Bronchial epithelial cell (primary cell): ENCODE measurements at regions not wholly inside any gene's neighbourhood (a gene's known extent, or its start where the extent isn't known, plus 50 kb on each side); places are given as distances from the start of the nearest gene placed in this dataset.

Experiments used
- DNase-seq: peaks from one replicate; pipeline ENCODE4 v3.0.0-alpha.2; 2010; ENCODE audit warnings: low read depth
- FAIRE-seq: peaks from 2 replicates; lab custom pipeline; 2011; peaks lifted over from hg19 to GRCh38; lab: Jason Lieb, UNC
- H3K27me3 ChIP-seq: 2 replicates; pipeline ENCODE4 v1.5.1; 2011; ENCODE audit warnings: low read length; ENCODE audit not compliant: control insufficient read depth, insufficient read depth
- H3K36me3 ChIP-seq: 2 replicates; pipeline ENCODE4 v1.5.1; 2011; ENCODE audit warnings: low read length; ENCODE audit not compliant: control insufficient read depth, insufficient read depth
- H3K4me3 ChIP-seq: 2 replicates; pipeline ENCODE4 v1.5.1; 2011; ENCODE audit warnings: mild to moderate bottlenecking, low read depth, low read length, control low read depth
- TF ChIP-seq, protein P1 (sequence below): IDR thresholded peaks from 2 replicates; pipeline ENCODE4 v1.5.1; 2011; ENCODE audit warnings: mild to moderate bottlenecking, moderate library complexity, low read length, control low read depth, inconsistent platforms; ENCODE audit not compliant: insufficient read depth, severe bottlenecking

DNA sequence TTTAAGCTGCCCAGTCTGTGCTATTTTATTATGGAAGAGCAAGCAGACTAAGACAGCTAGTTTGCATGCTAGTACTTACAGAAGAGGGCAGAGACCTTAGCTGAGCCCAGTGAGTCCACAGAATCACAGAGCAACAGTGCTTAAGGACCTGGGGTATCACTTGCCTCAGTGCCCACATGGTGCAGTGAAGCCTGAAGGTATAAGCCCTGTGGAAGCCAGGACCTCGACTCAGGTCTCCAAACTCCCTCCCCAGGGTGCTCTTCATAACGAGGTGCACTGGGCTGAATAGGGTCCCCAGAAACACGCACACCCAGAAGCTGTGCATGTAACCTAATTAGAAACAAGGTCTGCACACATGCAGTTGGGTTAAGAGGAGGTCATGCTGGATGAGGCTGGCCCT, 718.1 kb downstream of the GALR1 start:
- no peak for DNase-seq
- H3K4me3 ChIP-seq, result no peak overlapping the region
- no peaks in the 10 kb centered on the region for H3K36me3 ChIP-seq
- TF ChIP-seq, protein P1, sequence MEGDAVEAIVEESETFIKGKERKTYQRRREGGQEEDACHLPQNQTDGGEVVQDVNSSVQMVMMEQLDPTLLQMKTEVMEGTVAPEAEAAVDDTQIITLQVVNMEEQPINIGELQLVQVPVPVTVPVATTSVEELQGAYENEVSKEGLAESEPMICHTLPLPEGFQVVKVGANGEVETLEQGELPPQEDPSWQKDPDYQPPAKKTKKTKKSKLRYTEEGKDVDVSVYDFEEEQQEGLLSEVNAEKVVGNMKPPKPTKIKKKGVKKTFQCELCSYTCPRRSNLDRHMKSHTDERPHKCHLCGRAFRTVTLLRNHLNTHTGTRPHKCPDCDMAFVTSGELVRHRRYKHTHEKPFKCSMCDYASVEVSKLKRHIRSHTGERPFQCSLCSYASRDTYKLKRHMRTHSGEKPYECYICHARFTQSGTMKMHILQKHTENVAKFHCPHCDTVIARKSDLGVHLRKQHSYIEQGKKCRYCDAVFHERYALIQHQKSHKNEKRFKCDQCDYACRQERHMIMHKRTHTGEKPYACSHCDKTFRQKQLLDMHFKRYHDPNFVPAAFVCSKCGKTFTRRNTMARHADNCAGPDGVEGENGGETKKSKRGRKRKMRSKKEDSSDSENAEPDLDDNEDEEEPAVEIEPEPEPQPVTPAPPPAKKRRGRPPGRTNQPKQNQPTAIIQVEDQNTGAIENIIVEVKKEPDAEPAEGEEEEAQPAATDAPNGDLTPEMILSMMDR, result no peak
- no peak for FAIRE-seq
- H3K27me3 ChIP-seq, result no peaks in the 10 kb centered on the region

DNA sequence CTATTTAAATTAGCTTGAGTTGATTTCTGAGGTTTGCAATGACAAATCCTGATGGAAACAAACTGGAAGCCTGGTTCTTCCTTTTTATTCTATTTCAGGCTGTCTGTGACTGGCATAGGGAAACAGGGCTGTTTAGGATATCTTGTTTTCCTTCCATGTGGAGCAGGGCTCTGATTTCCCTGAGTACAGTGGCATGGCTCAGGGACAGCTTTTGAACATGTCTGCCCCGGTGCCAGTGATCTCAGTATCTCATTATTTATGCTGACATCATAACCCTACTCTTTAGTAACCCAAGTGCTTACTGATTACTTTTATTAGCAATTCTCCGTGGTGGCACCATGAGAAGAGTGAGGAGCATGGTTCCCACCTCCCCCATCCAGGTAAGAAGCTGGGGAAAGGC, 720.3 kb downstream of the GALR1 start:
- TF ChIP-seq, protein P1, result no peak
- Histone ChIP-seq H3K27me3 (no peaks in the 10 kb centered on the region), H3K4me3 (no peak overlapping the region), H3K36me3 (no peaks in the 10 kb centered on the region)
- no peak for FAIRE-seq
- DNase-seq, result no peak

DNA sequence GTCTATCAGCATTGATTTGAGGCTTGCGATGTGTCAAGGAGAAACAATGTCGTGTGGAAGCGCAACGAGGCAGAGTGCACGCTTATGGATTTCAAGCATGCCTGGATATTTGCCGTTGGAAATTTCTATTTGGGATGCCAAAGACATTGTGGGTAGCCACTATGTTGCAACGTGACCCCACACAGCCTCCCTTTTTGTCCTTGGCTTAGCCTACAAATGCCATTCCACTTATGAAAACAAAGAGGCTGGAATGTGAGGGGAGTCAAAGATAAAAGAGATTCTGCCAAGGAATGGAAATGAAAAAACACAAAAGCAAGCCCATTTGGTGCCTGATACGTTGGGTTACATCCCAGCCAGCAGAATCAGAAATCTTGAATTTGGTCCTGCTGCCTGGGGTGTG, 721.2 kb downstream of the GALR1 start:
- Histone ChIP-seq H3K27me3 (no peaks in the 10 kb centered on the region), H3K36me3 (no peaks in the 10 kb centered on the region), H3K4me3 (no peak overlapping the region)
- TF ChIP-seq, protein P1, result no peak
- FAIRE-seq (no peak), DNase-seq (no peak)

DNA sequence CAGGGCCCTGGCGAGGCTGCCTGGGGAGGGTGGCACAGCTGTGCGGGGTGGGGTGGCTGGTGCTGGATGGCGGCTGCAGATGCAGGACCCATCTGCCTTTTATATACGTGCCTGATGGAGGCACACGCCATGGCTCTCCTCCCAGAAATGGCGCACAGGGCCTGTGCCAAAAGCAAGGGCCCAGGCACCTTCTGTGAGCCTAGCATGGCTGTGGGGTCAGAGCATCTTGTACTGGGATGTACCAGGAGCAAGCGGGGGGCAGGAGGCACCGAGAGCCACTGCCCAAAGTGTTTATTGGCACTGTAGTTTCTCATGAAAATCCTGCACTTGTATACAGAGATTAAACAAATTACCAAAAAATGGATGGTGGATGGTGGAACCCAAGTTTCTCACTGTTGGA, 724.1 kb downstream of the GALR1 start:
- FAIRE-seq, result no peak
- TF ChIP-seq, protein P1, result no peak
- H3K4me3 ChIP-seq, result no peak overlapping the region
- no peaks in the 10 kb centered on the region for H3K27me3 ChIP-seq
- no peaks in the 10 kb centered on the region for H3K36me3 ChIP-seq
- no peak for DNase-seq

DNA sequence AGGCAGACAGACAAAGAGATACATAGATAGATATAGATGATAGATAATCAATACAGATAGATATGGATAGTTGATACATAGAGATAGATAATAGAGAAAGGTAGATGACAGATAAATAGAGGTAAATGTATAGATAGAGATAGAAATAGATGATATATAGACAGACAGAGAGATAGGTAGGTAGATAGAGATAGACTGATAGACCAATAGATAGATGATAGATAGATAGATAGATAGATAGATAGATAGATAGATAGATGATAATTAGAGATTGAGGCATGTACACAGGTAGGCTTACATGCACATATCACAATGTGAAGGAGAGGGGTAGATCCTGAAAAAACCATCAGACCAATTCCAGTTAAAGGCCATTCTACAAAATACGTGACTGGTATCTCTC, 724.7 kb downstream of the GALR1 start:
- no peaks in the 10 kb centered on the region for H3K36me3 ChIP-seq
- H3K27me3 ChIP-seq, result no peaks in the 10 kb centered on the region
- FAIRE-seq (no peak), DNase-seq (no peak)
- TF ChIP-seq, protein P1, result no peak
- no peak overlapping the region for H3K4me3 ChIP-seq

DNA sequence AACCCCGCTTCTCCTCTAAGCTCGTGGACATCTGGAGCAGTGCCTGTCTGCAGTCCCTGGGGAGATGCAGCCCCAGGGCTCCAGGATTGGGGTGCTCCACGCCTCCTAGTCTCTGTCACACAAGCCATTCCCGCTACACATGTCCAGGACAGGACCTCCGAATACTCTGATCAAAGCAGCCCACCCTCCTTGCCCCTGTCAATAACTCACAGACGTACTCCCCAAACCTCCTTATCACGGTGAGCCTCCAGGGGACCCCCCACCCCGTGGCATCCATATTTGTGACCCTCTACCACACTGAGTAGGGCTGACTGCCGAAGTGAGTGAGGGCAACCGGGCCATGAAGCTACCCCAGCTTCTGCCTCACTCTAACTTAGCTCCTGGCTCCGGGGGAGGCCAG, 727.7 kb downstream of the GALR1 start:
- TF ChIP-seq, protein P1, result no peak
- no peaks in the 10 kb centered on the region for H3K36me3 ChIP-seq
- no peak for DNase-seq
- H3K4me3 ChIP-seq, result no peak overlapping the region
- no peak for FAIRE-seq
- no peaks in the 10 kb centered on the region for H3K27me3 ChIP-seq
